Activated CD4-positive, alpha-beta T cell treated with anti-CD3 and anti-CD28 coated beads for 4 hours (primary cell): ENCODE measurements at regions not wholly inside any gene's neighbourhood (a gene's known extent, or its start where the extent isn't known, plus 50 kb on each side); places are given as distances from the start of the nearest gene placed in this dataset.

Source experiments
- DNase-seq, 2 donors: peaks; one replicate each; pipeline ENCODE4 v3.0.0-alpha.2; 2020

DNA sequence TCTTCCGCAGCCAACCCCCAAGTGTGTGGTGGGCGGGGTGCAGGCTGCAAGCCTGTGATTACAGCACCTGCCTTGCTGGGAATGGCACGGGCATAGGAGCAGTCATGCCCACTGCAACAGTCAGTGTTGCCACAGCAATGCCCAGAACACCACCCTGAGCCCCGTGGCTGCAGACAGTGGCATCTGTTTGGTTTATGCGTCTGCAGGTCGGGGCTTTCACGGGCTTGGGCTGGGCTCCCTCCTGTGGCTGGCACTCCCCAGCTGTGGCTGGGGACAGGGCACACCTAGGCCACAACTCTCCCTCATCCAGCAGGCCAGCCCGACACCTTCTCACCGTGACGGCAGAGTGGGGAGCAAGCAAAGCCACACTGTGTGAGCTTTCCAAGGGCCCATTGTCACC lies 115.3 kb upstream of the C1QTNF9B start:
- DNase-seq = no peak

DNA sequence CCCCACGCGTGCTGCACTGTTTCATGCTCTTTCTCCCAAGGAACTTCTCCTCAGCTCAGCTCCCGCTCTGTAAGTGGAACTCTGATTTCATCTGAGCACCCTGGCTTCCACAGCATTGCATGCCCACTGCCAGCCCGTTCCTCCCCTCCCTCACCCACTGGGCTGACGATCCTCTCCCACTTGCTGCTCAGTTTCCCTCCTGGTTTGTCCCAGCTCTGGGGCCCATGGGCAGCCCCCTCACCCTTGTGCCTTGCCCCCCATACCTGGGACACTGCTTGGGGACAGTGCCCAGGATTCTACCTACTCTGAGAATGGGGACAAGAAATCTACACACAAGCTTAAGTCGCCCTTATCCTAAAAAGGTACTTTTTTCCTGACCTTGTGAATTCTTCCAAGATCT lies 115.9 kb upstream of the C1QTNF9B start:
- DNase-seq = no peak

GRCh38 chr13:24016046-24016445 lies 118.7 kb upstream of the C1QTNF9B start:
- DNase-seq = no peak

DNA sequence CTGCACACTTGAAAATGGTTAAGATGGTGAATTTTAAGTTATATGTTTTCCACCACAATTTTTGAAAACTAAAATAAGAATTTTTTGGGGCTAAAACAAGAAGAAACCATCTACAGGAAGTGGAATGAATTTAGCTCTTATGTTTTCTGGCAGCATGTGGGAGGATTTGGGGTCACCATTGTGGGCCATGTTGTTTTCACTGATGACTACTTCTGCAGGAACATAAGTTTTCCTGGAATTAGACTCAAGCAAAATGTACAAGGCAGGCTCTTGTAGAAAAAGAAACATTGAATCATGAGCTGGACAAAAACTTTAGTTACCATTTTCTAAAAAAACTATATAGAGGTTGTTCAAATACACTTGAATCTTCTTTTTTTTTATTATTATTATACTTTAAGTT lies 125.3 kb upstream of the C1QTNF9B start:
- DNase-seq = no peak

- DNase-seq = no peak
Measured at GRCh38 chr13:24023073-24023472, 125.8 kb upstream of the C1QTNF9B start.

GRCh38 chr13:24027494-24027893 lies 130.2 kb upstream of the C1QTNF9B start:
- no peak for DNase-seq

DNA sequence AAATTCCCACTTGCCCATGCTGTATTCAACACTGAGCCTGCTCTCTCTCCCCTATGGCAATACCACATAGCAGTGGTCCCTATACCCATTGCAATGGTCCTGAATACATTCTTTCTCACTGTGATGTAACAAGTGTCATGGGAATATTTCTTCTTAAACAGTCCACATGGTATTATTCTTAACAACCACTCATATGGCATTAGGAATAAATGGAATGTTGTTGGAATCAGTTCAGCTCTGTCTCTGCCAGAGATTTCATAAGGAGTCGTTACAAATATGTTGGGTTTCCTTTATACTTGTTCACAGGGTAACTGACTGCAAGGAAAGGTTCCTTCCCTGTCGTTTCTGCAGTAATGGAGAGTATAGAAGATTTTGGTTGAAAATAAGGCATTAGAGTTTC lies 128.3 kb upstream of the SPATA13 start:
- DNase-seq = no peak

DNA sequence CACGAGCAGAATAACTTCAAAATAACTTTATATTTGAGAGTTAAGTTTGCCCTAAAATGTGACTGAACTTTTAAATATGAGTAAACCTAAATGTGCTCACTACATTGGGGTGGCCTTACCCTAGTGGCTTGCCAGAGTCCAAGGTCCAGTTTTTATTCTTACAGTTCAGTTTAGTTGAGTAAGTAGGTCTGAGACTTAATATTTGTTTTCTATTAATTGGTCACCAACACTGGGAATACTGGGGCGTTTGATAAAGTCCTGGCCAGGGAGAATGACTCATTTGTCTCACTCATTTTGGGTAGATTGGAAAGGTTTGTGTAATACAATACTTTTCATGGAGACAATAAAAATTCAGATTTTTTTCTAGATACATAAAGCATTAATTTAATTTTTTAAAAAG lies 127.8 kb upstream of the SPATA13 start:
- DNase-seq = no peak

- DNase-seq = no peak
Measured at GRCh38 chr13:24033527-24034302, 126.8 kb upstream of the SPATA13 start.

- no peak for DNase-seq
Measured at GRCh38 chr13:24035411-24035810, 125.1 kb upstream of the SPATA13 start.

DNA sequence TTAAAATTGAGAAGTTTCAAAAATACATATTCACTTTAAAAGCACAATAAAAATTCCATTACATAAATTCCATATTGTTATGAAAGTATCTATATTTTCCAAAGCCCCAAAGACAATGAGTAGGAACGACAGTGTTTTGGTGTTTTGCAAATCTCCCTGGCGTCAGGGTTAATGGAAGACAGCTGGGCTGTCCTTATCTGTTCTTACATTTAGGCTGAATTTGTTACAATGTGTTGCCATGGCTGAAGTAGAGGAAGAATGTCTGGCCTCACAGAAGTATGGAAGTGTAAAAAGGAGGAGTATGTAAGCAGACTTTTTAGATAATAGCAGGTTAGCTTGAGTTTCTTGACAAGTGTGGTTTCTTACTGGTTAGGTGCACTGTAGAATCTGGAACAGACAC lies 124.4 kb upstream of the SPATA13 start:
- DNase-seq = no peak

- DNase-seq = no peak
Measured at GRCh38 chr13:24038405-24038804, 122.1 kb upstream of the SPATA13 start.

DNA sequence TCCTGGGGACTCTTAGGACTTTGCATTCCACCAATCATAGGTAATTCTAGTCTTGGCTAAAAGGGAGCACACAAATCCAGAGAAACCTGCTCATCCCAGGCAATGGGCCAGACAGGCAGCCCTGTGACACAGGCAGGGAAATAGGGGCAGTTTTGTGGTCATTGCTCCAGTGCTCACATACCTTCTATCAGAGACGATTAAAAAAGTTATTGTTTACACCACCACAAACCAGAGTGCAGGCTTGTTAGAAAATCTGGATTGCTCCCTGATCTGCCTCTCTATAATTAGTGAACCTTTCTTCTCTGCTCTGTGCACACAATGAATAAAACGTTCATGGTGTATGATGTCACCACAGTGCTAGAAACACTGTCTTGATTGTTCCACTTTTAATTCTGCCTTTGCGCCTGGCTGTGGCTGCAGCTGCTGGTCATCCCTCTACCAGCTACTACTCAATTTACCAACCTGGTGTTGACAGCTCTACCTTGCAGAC lies 121.6 kb upstream of the SPATA13 start:
- no peak for DNase-seq

- no peak for DNase-seq
Measured at GRCh38 chr13:24039621-24040475, 120.7 kb upstream of the SPATA13 start.

DNA sequence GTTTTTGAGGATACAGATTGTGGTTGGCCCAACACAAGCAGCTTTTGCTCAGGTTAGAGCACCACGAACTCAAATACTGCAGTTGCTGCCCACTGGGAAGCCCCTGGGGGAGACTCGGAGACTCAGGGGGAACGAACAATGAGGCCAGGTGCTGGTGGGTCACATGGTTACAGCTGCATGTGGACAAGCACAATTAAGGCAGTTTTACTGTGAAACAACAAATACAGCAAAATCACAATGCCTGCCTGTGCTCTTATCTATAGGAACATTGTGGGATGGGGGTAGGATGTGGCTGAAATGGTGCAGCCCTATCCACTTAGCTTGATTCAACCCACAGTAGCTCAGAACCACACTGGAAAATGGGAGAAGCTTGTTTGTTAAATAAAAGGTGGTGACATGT lies 119.7 kb upstream of the SPATA13 start:
- no peak for DNase-seq

- DNase-seq = no peak
Measured at GRCh38 chr13:24041651-24042225, 118.8 kb upstream of the SPATA13 start.

GRCh38 chr13:24042710-24043440 lies 117.6 kb upstream of the SPATA13 start:
- DNase-seq = no peak

- DNase-seq = no peak
Measured at GRCh38 chr13:24043590-24044350, 116.8 kb upstream of the SPATA13 start.

- no peak for DNase-seq
Measured at GRCh38 chr13:24045597-24045996, 114.9 kb upstream of the SPATA13 start.

DNA sequence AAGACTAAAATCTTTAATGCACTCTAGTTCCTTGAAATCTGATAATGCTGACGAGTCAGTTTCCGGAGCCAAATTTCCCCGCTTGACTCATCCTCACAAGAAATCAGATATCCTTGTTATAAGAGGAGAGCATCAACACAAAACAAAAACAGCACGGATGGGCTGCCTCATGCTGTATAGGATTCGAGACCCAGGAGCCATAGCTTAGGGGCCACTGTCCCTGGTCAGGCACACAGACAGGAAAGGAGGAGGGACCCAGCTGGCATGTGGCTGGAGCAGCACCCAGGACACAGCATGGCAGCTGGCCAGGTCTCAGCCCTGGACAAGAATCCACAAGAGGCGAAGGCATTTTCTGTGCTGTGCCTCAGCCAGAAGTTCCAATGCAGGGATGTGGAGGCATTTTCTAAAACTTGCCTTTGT lies 110.2 kb upstream of the SPATA13 start:
- DNase-seq = no peak

DNA sequence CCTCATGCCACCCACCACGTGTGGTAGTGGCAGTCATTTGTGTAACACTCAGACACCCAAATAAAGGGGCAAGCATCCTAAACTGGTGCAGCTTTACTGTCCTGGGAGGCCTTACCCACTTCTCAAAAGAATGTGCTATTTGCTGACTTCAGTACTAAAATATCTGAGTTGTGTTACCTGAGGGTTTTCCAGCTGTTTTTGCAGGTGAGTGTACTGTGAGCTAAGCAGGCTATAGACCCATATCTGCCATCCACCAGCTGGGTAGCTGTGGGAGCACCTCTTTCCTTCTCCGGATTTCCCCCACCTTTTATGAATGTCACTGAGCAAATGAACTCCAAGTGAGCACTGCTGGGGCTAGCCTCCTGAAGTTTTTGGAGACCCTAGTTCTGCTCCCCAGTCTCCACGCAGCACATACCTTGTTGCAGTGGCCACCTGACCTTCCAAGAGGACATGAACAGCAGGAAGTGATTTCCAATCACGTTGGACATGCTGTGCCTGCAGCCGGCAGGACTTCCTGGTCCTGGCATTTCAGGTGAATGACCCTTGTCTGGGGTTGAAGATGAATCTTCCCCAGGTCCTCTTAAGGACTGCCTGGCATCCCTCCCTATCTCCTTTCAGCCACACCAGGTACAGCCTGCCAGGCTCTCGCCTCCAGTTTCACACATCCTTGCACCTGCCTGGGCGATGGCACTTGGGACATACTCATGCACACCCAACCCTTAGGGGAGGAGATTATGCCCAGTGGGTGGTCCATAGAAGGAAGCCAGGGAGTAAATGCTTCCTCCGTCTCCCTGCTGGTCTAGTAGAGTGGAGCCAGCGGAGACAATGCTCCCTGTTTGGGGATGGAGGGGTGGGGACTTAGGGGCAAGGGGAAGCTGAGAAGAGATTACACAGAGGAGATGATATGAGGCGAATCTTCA lies 109.5 kb upstream of the SPATA13 start:
- no peak for DNase-seq
